GM15510 (cell line): ENCODE measurements at regions not wholly inside any gene's neighbourhood (a gene's known extent, or its start where the extent isn't known, plus 50 kb on each side); places are given as distances from the start of the nearest gene placed in this dataset.

Experiments used
- POLR2A ChIP-seq: IDR thresholded peaks from 3 replicates; pipeline ENCODE4 v1.6.1; 2011; ENCODE audit warnings: borderline replicate concordance; ENCODE audit not compliant: insufficient read length; ENCODE audit errors: extremely low read depth

- TF ChIP-seq POLR2A = no peak
Measured at GRCh38 chr14:61954306-61954705, 192.1 kb downstream of the SNAPC1 start.

GRCh38 chr14:61956517-61956916 is 194.3 kb downstream of the SNAPC1 start:
- no peak for TF ChIP-seq POLR2A

GRCh38 chr14:61959348-61959747 is 197.1 kb downstream of the SNAPC1 start:
- no peak for TF ChIP-seq POLR2A

- no peak for TF ChIP-seq POLR2A
Measured at GRCh38 chr14:61961369-61961768, 199.1 kb downstream of the SNAPC1 start.

GRCh38 chr14:61963926-61964325 is 201.7 kb downstream of the SNAPC1 start:
- TF ChIP-seq POLR2A = no peak

- TF ChIP-seq POLR2A = no peak
Measured at GRCh38 chr14:61965030-61965745, 203.0 kb downstream of the SNAPC1 start.

- no peak for TF ChIP-seq POLR2A
Measured at GRCh38 chr14:61968207-61968606, 206.0 kb downstream of the SNAPC1 start.

- TF ChIP-seq POLR2A = no peak
Measured at GRCh38 chr14:61972711-61973110, 210.5 kb downstream of the SNAPC1 start.

- no peak for TF ChIP-seq POLR2A
Measured at GRCh38 chr14:61973981-61974380, 211.8 kb downstream of the SNAPC1 start.

GRCh38 chr14:61977217-61977616 is 215.0 kb downstream of the SNAPC1 start:
- no peak for TF ChIP-seq POLR2A

- TF ChIP-seq POLR2A = no peak
Measured at GRCh38 chr14:61988240-61988639, 226.0 kb downstream of the SNAPC1 start.

- no peak for TF ChIP-seq POLR2A
Measured at GRCh38 chr14:61992139-61992538, 229.9 kb downstream of the SNAPC1 start.

- TF ChIP-seq POLR2A = no peak
Measured at GRCh38 chr14:61992926-61993325, 230.7 kb downstream of the SNAPC1 start.

- no peak for TF ChIP-seq POLR2A
Measured at GRCh38 chr14:61994589-61994988, 232.4 kb downstream of the SNAPC1 start.

- TF ChIP-seq POLR2A = no peak
Measured at GRCh38 chr14:61996753-61997152, 234.5 kb downstream of the SNAPC1 start.

- TF ChIP-seq POLR2A = no peak
Measured at GRCh38 chr14:61997161-61997560, 234.9 kb downstream of the SNAPC1 start.

GRCh38 chr14:62001963-62002362 is 239.7 kb downstream of the SNAPC1 start:
- TF ChIP-seq POLR2A = no peak

- TF ChIP-seq POLR2A = no peak
Measured at GRCh38 chr14:62002642-62003041, 240.4 kb downstream of the SNAPC1 start.

- TF ChIP-seq POLR2A = no peak
Measured at GRCh38 chr14:62003701-62004100, 241.5 kb downstream of the SNAPC1 start.
